ENCODE measurements at regions not wholly inside any gene's neighbourhood (a gene's known extent, or its start where the extent isn't known, plus 50 kb on each side); places are given as distances from the start of the nearest gene placed in this dataset.
A peak's percentile ranks its signal among the peaks of the same experiment; 100 is the strongest.
"Not testable (repeated sequence)": the region's sequence is repeated elsewhere in the genome, so short reads cannot be mapped to it uniquely, and the experiment has no call there.

DNA sequence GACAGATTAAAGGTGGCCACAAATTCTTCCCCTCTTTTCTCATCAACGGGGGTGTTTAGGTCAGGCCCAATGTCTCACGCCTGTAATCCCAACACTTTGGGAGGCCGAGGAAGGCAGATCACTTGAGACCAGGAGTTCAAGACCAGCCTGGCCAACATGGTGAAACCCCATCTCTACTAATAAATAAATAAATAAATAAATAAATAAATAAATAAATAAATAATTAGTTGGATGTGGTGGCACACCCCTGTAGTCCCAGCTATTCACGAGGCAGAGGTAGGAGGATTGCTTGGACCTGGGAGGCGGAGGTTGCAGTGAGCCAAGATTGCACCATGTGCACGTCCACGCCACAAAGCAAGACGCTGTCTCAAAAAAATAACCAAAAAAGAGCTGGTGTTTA, 180.7 kb downstream of the FASLG start:
- not testable (repeated sequence) for DNase-seq

DNA sequence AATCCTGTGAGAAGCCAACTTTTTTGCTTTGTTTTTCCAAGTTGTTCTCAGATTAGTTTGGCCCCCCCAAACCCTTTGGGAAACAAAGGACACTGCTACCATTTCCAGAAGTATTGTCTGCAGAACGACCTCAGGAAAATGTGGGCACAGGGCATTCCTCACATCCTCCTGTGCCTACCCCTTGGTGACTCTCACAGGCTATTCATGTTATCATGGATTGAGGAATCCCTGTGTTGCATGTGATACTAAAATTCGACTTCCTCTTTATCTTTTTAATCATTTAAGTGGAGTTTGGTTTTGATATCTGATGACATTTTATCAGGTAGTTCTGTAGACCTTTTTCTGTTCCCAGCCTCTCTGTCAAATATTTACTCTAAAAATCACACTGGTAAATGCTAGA, 184.5 kb downstream of the FASLG start:
- peak in 1 of 2 donors; percentile 33 for DNase-seq

DNA sequence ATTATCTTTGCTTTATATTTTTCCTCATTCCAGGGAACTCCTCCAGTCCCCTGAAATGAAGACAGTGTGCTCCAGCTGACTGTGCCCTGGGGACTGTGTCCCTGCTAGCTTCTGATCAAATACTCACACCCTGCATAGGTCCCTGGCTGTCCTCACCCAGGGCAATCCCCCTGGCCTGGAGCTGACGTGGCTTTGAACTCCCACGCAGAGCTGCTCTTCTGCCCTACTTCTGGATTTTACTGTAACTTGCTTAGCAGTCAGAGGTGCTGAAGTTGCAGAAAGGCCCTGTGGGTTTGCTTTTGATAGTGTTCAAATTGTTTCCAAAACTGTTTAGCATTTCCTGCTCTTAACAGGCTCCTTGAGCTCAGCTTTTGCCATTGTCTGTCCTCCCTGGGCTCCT, 186.5 kb downstream of the FASLG start:
- peak; percentile 23 to 75 for DNase-seq

DNA sequence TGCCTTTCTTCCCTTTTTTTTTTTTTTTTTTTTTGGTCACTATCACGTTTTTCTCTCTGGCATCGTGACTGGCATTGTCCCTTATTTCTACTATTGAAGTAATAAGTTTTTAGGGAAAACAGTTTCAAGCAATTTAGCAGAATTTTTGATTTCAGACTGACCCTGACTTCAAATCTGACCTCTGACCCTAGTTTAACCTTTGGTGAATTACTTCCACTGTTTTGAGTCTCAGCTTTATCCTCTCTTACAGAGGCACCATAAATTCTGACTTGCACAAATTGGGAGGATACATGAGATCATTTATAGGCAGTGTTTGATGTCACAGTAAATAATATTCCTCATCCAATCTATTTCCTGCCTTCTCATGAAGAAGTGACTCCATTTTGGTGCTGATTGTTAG, 187.0 kb downstream of the FASLG start:
- DNase-seq, result no peak

DNA sequence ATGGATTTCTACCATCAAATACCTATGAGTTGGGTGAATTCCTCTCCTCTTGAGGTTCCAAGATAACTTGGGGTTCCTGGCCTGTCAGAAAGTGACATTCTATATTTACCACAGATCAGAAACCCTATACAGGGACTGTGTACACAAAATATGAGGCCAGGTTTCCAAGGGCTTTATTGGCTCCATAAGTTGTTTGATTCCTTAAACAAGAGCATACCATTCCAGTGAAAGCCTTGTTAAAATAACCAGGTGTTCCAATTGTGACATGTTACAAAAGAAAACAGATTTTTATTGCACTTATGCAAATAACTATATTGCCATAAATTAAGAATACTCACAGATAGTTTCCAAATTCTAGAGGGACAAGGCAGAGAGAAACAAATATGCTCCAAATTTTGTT, 188.9 kb downstream of the FASLG start:
- not testable (repeated sequence) for DNase-seq

DNA sequence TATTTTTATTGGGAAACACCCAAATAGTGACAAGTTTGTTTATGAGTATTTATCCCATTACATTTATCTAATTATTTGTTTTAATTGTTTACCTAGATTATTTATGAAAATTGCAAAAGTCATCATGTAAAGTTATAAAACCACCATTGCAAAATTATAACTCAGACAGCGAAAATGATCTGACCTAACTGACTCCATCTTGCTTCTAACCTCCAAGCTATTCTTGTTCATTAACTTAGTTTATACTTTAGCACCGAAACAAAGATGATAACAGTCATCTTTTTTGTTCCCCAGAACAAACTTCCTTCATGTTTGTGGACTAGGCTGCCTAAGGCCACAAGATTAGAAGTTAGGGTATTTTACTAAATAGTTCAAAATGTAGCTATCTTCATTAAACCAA, 190.8 kb downstream of the FASLG start:
- DNase-seq, result no peak

DNA sequence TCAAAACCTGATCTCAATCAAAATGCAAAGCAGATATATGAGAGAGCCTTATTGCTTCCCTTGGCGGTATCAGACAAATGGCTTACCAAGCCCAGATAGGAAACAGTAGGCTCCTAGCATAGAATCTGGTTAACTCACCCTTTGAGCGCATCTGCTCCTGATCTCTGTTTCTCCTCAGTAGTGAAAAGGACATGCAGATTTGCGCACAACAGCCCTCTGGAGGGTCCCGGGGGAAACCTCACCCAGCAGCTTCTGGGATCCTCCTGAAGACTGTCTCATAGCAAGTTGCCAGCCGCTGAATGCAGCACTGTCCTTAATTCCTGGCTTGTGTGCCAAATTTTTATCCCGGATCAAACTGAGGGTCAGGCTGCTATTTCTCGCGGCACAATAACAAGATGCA, 192.2 kb downstream of the FASLG start:
- no peak for DNase-seq

DNA sequence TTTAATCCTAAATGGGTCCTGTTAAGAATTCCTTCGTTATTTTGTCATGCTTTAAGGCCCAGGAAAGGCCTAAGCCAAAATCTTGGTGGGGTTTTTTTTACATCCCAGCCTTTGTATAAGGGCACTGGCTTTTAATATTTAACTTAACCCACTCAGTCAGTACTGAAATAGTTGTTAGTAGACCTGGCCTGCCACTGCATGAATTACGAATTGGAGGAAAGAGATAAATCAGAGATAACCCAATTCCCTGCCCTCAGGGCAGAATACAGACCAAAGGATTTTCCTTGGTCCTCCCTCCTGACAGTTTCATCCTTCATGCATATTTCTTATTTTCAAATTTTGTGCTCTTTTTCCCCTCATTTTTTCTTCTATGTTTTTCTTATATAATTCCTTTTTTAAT, 193.0 kb downstream of the FASLG start:
- no peak for DNase-seq

DNA sequence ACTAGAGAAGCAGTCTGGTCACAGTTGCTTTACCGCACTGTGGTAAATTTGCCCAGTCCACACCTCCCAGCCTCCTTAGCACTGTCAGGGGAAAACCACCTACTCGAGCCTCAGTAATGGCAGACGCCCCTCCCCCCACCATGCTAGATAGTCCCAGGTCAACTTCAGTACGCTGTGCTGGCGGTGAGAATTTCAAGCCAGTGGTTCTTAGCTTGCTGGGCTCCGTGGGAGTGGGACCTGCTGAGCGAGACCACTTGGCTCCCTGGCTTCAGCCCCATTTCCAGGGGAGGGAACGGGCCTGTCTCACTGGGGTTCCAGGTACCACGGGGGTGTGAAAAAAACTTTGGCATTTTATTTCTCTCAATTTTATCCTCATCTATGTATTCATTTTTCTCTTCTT, 194.8 kb downstream of the TNFSF18 start:
- not testable (repeated sequence) for DNase-seq

DNA sequence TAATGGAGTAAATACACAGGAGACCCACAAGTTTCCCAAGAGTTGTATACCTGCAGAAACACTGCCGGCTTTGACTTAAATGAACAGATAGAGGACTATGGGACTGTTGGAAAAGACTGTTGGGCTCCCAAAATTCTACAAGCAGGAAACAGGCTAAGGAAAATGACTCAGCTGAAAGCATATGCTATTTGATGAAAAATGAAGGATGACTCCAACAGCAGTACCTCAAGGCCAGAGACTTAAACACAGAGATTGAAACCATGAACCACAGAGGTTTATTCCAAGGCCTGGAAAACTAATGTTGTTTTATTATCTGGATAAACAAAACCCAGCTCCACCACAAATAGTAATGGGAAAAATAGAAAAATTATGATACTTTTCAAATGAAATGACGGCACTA, 187.7 kb downstream of the TNFSF18 start:
- DNase-seq, result no peak

DNA sequence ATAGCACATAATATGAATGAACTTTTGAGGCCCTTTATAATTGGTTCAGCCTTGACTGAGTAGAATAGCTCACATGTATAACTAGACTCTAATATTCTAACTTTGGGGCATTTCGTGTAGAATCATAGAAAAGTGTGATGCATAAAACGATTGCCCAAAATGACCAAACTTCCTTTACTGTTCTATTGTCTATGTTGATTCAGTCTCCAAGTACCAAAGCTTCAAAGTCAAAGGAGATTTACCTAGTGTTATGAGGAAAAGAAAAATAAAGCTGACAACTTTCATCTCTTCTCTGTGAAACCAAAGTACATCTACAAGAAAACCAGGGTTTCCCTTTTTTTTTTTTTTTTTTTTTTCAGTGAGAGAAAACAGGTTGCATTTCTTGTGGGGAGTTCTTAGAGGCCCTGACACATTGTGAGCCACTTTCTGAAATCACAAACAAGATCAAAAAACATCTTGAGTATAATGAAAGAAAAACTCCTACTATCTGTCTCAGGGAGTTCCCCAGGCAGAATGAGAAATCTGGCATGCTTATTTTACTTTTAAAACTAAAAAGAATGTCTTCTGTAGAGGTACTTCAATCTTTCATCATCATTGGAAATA, 183.4 kb downstream of the TNFSF18 start:
- DNase-seq, result no peak

DNA sequence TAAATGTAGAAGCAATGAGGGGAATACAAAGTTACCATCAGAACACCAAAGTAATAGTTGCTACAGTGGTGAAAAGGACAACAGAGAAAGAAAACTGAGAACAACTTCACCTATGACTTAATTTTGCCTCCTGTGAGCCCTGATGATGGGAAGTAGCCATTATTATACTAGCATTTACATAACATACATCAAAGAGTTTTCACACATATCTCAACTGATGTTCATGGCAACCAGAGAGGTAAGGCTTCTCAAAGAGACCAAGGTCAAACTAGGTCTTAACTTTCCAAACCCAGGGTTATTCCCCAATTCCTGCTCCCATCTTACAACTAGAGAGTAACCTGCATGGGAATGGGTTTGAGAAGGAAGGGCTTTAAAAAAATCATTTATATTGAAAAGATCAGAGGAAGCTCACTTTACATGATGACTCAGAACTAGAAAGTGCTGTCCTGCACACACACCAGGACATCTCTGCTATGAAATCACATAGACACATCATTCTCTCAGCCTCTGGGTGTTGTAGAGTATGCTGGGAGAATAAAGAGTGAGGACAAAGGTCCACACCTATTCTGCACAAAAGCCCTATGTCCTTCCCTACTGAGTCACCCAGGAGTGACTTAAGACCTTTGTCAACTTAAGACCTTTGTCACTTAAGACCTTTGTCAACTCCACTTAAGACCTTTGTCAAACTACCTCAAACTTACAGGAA, 179.7 kb downstream of the TNFSF18 start:
- DNase-seq, result no peak

DNA sequence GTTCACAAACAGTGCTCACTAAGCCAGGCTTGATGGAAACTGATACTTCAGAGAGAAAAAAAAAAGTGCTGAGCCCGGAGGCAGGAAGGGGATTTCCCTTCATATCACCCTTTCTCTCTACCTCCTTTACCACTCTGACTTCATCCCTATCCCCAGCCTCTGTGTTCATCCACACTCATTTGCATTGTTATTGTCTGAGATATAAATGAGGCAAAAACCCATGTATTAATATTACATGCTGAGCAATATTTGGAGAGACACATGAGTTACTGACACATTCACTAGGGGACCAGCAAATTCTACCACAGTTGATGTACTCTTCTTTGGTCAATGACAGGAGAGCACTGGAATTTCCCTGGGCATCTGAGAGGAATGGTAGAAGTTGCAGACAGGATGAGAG, 175.8 kb downstream of the TNFSF18 start:
- DNase-seq, result peak in 1 of 2 donors; percentile 34

DNA sequence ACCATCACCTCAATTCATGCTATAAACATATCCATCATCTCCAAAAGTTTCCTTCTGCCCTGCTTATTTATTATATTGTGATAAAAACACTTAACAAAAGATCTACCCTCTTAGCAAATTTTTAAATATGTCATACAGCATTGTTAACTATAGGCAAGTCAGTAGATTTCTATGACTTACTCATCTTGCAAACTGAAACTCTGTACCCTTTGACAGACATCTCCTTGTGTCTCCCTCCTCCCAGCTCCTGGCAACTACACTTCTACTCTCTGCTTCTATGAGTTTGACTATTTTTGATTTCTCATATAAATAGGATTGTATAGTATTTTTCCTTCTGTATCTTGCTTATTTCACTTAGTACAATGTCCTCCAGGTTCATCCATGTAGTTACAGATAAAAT, 174.8 kb downstream of the TNFSF18 start:
- DNase-seq, result no peak

DNA sequence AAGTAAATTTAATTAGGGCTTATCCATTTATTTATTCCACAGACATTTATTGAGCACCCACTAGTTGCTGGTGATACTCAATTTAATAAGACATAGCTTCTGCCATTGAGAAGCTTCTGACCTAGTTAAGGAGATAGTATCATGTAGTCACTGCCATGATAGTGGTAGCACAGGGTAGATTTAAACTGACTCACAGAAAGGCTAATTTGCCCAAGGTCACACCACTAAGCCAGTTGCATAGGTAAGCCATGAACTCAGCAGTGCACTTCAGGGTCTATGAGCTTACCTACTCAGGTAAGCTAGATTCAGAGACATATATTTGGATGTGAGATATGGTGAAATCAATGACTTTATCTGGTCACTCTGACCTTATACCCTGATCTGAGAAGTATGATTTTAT, 168.4 kb downstream of the TNFSF18 start:
- DNase-seq, result no peak

DNA sequence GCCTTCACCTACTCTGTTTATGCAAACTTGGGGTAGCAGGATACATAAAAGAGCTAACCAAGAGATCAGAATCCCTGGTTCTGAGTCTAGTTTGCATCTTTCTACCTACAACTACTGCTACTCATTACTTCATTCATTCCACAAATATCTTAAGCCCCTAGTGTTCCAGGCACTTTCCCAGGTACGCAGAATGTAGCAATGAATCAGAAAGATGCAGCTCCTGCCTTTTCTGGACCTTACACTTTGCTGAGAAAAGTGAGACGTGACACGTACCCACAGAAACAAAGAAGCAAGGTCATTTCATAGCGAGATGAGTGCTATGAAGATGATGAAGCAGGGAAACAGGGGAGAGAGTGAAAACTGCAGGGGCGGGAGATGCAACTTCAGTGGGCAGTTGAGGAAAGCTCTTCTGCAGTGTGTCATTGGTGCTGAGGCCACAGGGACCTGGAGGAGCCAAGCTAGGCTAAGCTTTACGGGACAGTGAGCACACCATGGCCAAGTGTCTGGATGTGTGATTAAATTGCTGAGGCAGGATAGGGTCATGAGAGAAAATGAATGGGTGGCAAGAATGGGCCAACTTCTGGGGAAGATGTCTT, 167.9 kb downstream of the TNFSF18 start:
- no peak for DNase-seq

DNA sequence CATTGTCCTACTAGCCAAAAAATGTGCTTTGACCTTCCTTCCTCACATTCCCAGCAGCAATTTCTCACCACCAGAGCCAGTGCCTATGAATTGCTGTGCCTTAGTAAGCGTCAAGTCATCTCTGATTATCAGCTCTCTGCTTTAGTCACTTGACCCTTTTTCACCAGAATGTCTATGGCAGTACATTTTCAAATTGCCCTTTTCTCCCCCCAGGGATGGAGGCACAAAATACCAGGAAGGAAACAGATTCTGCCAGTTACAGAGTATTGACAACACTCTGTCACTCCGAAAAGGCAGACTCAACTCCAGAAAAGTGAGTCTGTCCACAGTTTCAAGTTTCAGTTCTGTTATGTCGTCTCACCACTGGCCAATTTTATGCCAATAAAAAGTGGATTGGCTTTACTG, 167.4 kb downstream of the TNFSF18 start:
- no peak for DNase-seq

DNA sequence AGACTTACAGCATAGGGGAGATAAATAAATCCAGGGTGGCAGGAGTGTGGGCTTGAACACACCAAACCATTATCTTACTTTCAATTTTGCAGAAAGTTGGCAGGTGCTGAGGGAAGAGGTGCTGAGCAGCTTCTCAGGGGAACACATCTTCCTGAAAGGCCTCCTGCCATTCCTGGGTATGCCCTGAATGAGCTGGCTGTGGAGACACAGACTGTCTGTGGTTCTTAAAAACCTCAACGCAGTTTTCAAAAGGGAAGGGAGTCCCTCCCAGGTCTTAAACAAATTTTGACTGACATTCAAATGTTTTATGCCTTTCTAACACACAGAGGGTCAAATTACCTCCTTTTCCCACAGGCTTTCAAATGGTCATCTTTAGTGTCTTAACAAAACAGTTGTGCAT, 166.9 kb downstream of the TNFSF18 start:
- DNase-seq, result no peak

DNA sequence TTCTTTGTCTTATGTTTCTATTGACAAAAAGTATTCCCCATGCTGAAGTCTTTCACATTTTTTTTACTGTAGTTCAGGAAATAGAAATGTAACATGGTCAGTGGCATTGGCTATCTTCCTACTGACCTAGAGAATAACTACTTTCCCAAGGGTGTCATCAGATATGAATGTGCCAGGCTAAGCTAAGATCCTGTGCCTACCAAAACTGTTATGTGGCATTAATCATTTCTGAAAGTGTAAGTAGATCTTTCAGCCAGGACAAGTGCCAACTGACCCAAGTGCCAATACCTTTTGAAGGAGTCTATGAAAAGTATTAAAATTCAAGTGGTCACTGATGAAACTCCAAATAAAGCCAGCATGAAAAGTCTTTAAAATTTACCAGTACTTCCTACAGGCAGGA, 165.3 kb downstream of the TNFSF18 start:
- no peak for DNase-seq

DNA sequence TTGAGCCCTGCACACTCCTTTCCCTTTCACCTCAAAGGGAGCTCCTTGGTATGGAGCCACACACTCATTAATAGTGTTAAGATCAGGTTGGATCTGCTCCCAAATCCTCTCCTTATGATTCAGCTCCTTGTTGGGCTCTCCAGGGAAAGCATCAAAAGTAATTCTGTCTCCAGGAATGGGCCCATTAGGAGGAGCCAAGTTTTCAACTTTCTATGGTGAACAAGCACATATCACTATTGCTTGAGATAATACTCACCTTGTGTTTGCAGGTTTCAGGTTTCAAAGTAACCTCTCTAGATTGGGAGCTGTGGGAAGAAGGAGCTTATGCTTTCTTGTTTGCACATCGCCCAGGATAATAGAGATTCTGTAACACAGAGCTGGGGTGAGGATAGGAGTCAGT, 164.8 kb downstream of the TNFSF18 start:
- DNase-seq, result no peak

DNA sequence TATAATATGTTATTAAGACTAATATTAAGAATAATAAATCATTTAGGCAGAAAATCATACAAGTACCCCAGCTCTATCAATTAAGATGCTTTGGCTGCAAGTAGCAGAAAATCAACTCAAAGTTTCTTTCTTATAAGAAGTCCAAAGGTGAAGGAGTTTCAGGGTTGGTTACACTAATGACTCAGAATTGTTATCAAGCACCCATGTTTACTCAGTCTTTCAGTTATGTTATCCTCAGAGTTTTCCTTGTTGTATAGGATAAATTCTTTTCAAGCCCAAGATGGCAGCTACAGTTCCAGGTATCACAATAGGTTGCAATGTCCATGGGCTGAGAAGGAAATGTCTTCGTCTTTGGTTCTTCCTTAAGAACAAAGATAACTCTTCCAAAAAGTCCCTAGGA, 163.6 kb downstream of the TNFSF18 start:
- no peak for DNase-seq

DNA sequence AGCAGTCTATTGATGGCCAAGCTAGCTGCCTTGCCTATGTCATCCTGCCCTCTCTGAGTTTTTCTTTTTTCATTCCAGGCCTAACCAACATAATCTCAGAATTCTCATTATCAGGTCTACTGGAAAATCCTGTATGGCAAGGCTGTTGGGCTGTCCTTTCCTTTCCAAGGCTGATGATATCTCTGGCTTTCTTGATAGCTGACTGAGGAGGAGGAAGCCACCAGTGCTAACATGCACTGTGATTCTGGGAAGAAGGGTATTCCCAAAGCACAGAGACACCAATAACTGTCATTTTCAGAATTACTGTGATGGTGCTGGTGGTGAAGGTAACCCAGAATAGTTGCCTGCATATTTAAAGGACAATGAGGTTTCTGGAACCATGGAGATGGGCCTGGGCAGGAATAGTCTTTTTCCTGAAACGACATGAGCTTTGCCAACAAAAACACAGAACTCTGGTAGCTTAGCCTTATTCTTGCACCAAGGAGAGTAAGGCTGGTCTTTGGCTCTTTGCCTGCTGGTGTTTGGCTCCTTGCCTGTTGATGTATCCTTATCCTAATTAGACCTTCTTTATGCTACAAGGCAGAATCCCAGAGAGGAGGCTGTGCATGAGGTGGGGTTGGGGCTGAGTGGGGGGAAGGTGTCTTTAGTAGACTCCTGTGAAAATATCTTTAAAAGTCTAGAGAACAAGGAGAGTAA, 157.4 kb downstream of the TNFSF18 start:
- DNase-seq, result no peak

DNA sequence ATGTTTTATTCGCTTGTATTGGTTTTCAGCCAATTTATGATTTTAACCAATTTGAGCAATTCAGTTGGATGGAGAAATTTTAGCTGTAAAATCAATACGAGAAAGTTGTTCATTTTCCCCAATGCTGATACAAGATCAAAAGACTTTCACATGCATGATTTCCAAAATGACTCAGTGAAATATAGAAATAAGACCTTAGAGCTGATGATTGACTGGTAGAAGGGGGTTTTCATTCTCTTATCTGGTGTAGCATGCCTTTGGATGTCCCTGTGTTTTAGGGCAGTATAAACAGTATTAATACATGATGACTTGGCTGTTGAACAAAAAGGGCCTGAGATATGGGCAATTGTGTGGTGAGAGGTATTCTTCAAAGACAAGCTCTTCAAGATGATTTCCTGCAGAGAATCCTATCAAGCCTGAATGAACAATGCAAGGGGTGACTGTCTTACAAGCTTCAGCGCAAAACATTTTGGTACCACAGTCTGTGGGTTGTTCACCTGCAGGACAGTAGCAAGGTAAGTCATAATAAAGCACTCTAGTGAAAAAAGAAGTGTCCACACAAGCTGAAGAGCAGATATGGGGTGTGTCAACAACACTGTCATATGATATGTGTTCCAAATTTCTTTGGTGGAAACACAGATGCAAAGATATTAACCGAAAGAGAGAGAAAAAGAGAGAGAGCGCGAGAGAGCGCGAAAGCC, 156.2 kb downstream of the TNFSF18 start:
- no peak for DNase-seq

Measured in inflammatory macrophage treated with lipopolysaccharide for 1 hour (primary cell).